ENCODE measurements at regions not wholly inside any gene's neighbourhood (a gene's known extent, or its start where the extent isn't known, plus 50 kb on each side); places are given as distances from the start of the nearest gene placed in this dataset.

DNA sequence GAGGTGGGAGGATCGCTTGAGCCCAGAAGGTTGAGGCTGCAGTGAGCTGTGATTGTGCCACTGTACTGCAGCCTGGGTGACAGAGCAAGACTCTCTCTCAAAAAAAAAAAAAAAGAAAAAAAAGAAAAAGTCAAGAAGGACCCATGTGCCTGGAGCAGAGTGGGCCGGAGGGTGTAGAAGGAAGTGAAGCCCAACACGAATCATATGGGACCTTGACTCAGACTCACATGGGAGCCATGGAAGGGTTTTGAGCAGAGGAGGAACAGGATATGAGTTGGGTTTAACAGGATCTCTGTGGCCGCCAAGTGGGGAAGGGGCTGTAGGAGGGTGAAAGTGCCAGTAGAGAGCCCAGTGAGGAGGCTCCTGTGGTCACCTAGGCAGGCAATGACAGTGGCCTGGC, 165.4 kb downstream of the PHETA1 start:
- Histone ChIP-seq H3K27ac (no peak overlapping the region), H3K36me3 (replicated peaks) (no peaks in the 10 kb centered on the region), H3K27me3 (replicated peaks) (no peaks in the 10 kb centered on the region), H3K4me3 (ENCODE audit: low read depth, low read length) (no peak overlapping the region)
- in situ Hi-C loops (cut with HindIII; ENCODE audit: low pct_ligation_motif_present, low sequenced_read_pairs), result no loop called here
- TF ChIP-seq, protein P1, sequence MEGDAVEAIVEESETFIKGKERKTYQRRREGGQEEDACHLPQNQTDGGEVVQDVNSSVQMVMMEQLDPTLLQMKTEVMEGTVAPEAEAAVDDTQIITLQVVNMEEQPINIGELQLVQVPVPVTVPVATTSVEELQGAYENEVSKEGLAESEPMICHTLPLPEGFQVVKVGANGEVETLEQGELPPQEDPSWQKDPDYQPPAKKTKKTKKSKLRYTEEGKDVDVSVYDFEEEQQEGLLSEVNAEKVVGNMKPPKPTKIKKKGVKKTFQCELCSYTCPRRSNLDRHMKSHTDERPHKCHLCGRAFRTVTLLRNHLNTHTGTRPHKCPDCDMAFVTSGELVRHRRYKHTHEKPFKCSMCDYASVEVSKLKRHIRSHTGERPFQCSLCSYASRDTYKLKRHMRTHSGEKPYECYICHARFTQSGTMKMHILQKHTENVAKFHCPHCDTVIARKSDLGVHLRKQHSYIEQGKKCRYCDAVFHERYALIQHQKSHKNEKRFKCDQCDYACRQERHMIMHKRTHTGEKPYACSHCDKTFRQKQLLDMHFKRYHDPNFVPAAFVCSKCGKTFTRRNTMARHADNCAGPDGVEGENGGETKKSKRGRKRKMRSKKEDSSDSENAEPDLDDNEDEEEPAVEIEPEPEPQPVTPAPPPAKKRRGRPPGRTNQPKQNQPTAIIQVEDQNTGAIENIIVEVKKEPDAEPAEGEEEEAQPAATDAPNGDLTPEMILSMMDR (IDR thresholded peaks at IDR 0.05; ENCODE audit: low read depth, low read length, missing control alignments), result no peak
- no peak for DNase-seq

DNA sequence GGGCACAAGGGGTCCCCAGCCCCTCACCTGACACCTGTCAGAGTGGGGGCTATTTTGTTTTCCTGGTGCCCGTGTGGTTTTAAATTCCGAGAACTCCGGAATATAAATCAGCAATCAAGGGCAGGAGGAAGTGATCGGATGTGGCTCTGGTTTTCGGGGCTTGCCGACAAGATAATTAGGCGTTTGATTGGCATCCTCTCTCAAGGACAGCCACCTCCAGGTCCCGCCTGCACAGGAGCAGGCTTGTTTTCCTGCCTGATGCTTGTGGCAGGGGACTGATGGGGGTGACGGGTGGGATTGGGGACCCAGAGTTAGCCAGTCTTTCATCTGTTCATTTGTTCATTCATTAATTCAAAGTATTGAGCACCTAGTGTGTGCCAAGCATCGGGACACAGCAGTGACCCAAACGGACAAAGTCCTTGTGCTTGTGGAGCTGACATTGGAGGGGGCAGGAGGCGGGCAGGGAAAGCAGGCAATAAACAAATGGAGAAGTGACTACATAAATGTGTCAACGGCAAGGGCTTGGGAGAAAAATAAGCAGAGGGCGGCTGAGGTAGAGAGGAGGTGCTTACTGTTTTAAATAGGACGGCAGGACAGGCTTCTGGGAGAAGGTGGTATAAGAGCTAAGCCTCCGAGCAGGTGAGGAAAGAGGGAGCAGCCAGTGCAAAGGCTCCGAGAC, 166.5 kb downstream of the PHETA1 start:
- DNase-seq, result no peak
- TF ChIP-seq, protein P1 (IDR thresholded peaks at IDR 0.05; ENCODE audit: low read depth, low read length, missing control alignments), result no peak
- Histone ChIP-seq H3K27me3 (replicated peaks) (no peaks in the 10 kb centered on the region), H3K36me3 (replicated peaks) (no peaks in the 10 kb centered on the region), H3K4me3 (ENCODE audit: low read depth, low read length) (no peak overlapping the region), H3K27ac (no peak overlapping the region)
- in situ Hi-C loops (cut with HindIII; ENCODE audit: low pct_ligation_motif_present, low sequenced_read_pairs), result no loop called here

DNA sequence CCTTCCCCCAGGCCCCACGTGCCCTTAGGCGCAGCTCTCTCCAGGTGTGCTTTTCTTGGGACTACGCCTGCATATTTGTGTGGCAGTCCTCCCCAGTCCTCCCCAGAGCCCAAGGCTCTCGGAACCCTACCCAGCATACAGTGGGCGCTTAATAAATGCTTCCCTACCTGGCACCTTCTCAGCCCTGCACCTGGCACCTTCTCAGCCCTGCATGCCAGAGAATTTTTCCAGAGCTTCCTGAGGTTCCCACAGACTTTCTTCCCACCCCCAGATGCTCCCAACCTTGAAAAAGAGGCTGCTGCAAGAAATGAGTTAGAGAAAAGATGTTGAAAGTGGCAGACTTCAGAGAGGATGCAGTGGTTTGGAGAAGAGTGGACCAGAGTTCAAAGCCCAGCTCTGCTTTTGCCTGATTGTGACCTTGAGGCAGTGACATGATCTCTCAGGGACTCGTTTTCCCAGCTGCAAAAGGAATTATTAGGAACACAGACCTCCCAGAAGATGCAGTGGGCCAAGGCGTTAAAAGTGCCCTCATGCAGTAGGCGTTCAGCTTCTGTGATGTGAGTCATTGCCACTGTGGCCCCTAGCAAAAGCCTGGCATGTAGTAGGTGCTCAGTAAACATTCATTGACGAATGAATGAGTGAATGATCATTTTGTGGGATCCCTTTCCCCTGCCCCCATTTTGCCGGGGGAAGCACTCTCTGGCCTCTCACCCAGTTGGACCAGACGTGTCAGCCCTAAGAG, 167.2 kb downstream of the PHETA1 start:
- Histone ChIP-seq H3K27me3 (replicated peaks) (no peaks in the 10 kb centered on the region), H3K36me3 (replicated peaks) (no peaks in the 10 kb centered on the region), H3K4me3 (ENCODE audit: low read depth, low read length) (no peak overlapping the region), H3K27ac (no peak overlapping the region)
- in situ Hi-C loops (cut with HindIII; ENCODE audit: low pct_ligation_motif_present, low sequenced_read_pairs), result no loop called here
- DNase-seq, result no peak
- TF ChIP-seq, protein P1 (IDR thresholded peaks at IDR 0.05; ENCODE audit: low read depth, low read length, missing control alignments), result no peak

DNA sequence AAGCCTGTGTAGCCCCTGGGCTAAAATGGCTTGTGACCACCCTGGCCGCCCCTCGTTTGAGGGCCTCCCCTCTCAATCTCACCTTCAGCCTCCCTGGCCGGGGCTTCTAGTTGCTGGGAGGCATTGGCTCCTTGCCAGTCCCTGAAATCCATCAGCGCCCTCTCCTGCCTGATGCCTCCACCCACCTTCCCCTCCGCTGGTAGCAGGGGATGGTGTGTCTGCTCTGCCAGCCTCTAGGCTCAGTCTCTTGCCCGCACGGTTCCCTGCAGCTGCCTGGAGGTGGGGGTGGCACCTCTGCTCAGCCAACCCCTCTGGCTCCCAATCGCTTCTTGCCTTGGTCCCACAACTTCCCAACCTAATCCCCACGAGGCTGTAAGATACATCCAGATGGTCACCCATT, 167.9 kb downstream of the PHETA1 start:
- Histone ChIP-seq H3K27ac (no peak overlapping the region), H3K27me3 (replicated peaks) (no peaks in the 10 kb centered on the region), H3K36me3 (replicated peaks) (no peaks in the 10 kb centered on the region), H3K4me3 (ENCODE audit: low read depth, low read length) (no peak overlapping the region)
- TF ChIP-seq, protein P1 (IDR thresholded peaks at IDR 0.05; ENCODE audit: low read depth, low read length, missing control alignments), result no peak
- in situ Hi-C loops (cut with HindIII; ENCODE audit: low pct_ligation_motif_present, low sequenced_read_pairs), result no loop called here
- DNase-seq, result no peak

DNA sequence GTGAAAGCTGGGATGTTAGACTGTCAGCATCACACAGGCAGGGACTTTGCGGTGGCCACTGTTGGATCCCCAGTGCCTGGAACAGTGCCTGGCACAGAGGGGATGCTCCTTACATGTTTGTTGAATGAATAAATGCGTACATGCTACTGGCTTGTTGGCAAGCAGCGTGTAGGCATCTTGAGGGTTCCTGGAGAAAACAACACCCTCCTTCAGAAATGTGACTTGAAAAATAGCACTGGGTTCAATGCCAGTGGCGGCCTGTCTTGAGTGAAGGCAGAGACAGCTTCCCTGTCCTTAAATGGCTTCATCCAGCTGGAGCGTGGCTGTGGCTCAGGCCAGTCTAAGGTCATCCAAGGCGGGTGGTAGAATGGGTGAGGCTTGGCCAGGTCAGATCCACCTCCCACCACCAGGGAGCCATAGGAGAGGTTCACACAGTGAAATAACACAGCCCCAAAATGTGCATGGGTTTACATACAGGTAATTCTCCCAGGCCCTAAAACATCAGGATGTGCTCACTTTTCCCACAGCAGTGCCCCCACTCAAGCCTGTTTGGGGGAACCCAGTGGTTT, 171.4 kb downstream of the PHETA1 start:
- Histone ChIP-seq H3K36me3 (replicated peaks) (no peaks in the 10 kb centered on the region), H3K4me3 (ENCODE audit: low read depth, low read length) (no peak overlapping the region), H3K27ac (no peak overlapping the region), H3K27me3 (replicated peaks) (no peaks in the 10 kb centered on the region)
- TF ChIP-seq, protein P1 (IDR thresholded peaks at IDR 0.05; ENCODE audit: low read depth, low read length, missing control alignments), result no peak
- in situ Hi-C loops (cut with HindIII; ENCODE audit: low pct_ligation_motif_present, low sequenced_read_pairs), result no loop called here
- no peak for DNase-seq

Measured in brain microvascular endothelial cell (primary cell).